OCI-LY7 (cell line): ENCODE measurements at regions not wholly inside any gene's neighbourhood (a gene's known extent, or its start where the extent isn't known, plus 50 kb on each side); places are given as distances from the start of the nearest gene placed in this dataset.

Experiments
- BruUV-seq: library from RNA; stranded (reverse); fragments of 400-500 nt; replicated peaks from 2 replicates; lab custom pipeline; 2021; lab: Mats Ljungman, UMichigan
- CTCF ChIA-PET: fragments of 300-600 bp; sonication (Branson Sonifier 250); formaldehyde crosslinking; loops from one replicate; lab custom pipeline; 2022; ENCODE audit warnings: antibody characterized with exemption; ENCODE audit not compliant: unreplicated experiment; lab: Charles Lee
- POLR2A ChIA-PET: fragments of 300-600 bp; sonication (Branson Sonifier 250); formaldehyde crosslinking; loops from one replicate; lab custom pipeline; 2022; ENCODE audit warnings: antibody characterized with exemption; lab: Charles Lee
- DNase-seq: peaks from one replicate; pipeline ENCODE4 v3.0.0-alpha.2; 2015; ENCODE audit warnings: low spot score
- H2AFZ ChIP-seq: fragments of 200-600 bp; sonication (generic), shearing (Covaris generic); 2 replicates; pipeline ENCODE4 v1.6.1; 2014; ENCODE audit warnings: mild to moderate bottlenecking, antibody characterized with exemption, low read length, moderate library complexity
- H3K27ac ChIP-seq: fragments of 200-600 bp; sonication (generic); 2 replicates; pipeline ENCODE4 v1.5.1; 2014; ENCODE audit warnings: mixed run types, low read depth, mild to moderate bottlenecking, moderate library complexity, low read length, inconsistent platforms; ENCODE audit not compliant: poor library complexity, severe bottlenecking
- H3K36me3 ChIP-seq: fragments of 200-600 bp; sonication (generic); 2 replicates; pipeline ENCODE4 v1.6.1; 2014; ENCODE audit warnings: mild to moderate bottlenecking, antibody characterized with exemption, low read length, moderate library complexity, mixed read lengths; ENCODE audit not compliant: insufficient read depth
- H3K4me1 ChIP-seq: fragments of 200-600 bp; sonication (generic); 2 replicates; pipeline ENCODE4 v1.5.1; 2014; ENCODE audit warnings: mild to moderate bottlenecking, low read length; ENCODE audit not compliant: insufficient read depth, poor library complexity, severe bottlenecking
- H3K4me2 ChIP-seq: fragments of 200-600 bp; sonication (generic); 2 replicates; pipeline ENCODE4 v1.6.1; 2014; ENCODE audit warnings: mild to moderate bottlenecking, low read length
- H3K4me3 ChIP-seq: fragments of 200-600 bp; sonication (generic); 2 replicates; pipeline ENCODE4 v1.5.1; 2014; ENCODE audit warnings: mild to moderate bottlenecking, low read depth, low read length; ENCODE audit not compliant: poor library complexity, severe bottlenecking
- H3K79me2 ChIP-seq: fragments of 200-600 bp; sonication (generic); 2 replicates; pipeline ENCODE4 v1.6.1; 2016; ENCODE audit warnings: low read depth, mild to moderate bottlenecking, low read length, moderate library complexity, mixed read lengths; ENCODE audit not compliant: insufficient read depth
- H3K9me2 ChIP-seq: fragments of 200-600 bp; sonication (generic); 2 replicates; pipeline ENCODE4 v1.6.1; 2016; ENCODE audit warnings: mild to moderate bottlenecking, low read length, mixed read lengths; ENCODE audit not compliant: insufficient read depth
- H3K9me3 ChIP-seq: fragments of 200-600 bp; sonication (generic); 2 replicates; pipeline ENCODE4 v1.6.1; 2014; ENCODE audit warnings: mild to moderate bottlenecking, mixed run types, low read length, mixed read lengths
- H4K20me1 ChIP-seq: fragments of 200-600 bp; sonication (generic); 2 replicates; pipeline ENCODE4 v1.6.1; 2014; ENCODE audit warnings: mild to moderate bottlenecking, antibody characterized with exemption, low read length, moderate library complexity, mixed read lengths; ENCODE audit not compliant: insufficient read depth
- CTCF ChIP-seq: fragments of 200-600 bp; sonication (generic); conservative IDR thresholded peaks from 2 replicates; pipeline ENCODE4 v1.5.1; 2014; ENCODE audit warnings: mild to moderate bottlenecking, antibody characterized with exemption, low read length, moderate library complexity, mixed read lengths
- EZH2phosphoT487 ChIP-seq: fragments of 200-600 bp; sonication (generic); IDR thresholded peaks from 2 replicates; pipeline ENCODE4 v1.6.1; 2018; ENCODE audit warnings: low read depth, borderline replicate concordance, mild to moderate bottlenecking, mixed run types, antibody characterized with exemption, low read length, moderate library complexity, mixed read lengths
- intact Hi-C: fragments of 100-400 bp; cut with micrococcal nuclease; formaldehyde crosslinking; loops from one replicate; pipeline ENCODE4 v1.10.0; 2022; ENCODE audit not compliant: unreplicated experiment

- no peak for DNase-seq
- H4K20me1 ChIP-seq = no peaks in the 10 kb centered on the region
- H3K4me3 ChIP-seq = no peak overlapping the region
- no peaks in the 10 kb centered on the region for H3K79me2 ChIP-seq
- POLR2A ChIA-PET = no interaction called here
- no peak overlapping the region for H2AFZ ChIP-seq
- CTCF ChIA-PET = no interaction called here
- no peak overlapping the region for H3K27ac ChIP-seq
- no peaks in the 10 kb centered on the region for H3K36me3 ChIP-seq
- BruUV-seq = no TSS peak
- TF ChIP-seq CTCF (no peak), EZH2phosphoT487 (no peak)
- H3K9me2 ChIP-seq = no peaks in the 10 kb centered on the region
- H3K4me2 ChIP-seq = no peak overlapping the region
- intact Hi-C loops = no loop called here
- H3K9me3 ChIP-seq = no peaks in the 10 kb centered on the region
- no peaks in the 10 kb centered on the region for H3K4me1 ChIP-seq
Measured at GRCh38 chr7:369476-370258, 79.7 kb downstream of the FOXL3 start.

DNA sequence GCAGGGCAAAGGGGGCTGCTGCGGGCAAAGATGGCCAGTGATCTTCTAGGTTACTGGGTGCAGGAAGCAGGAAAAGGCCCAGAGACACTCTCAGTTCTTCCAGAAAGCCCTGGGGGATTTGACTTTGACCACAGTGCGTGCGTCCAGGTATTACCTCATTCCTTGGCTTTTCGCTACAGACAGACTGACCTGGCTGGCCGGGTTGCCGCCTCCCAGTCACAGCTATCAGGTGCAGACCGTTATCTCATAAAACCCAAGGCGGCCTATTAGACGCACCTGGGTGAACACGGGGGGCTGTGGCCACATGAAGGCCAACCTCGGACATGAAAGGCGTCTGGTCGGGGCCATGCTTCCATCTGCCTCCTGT lies 80.3 kb downstream of the FOXL3 start:
- BruUV-seq = no TSS peak
- H3K36me3 ChIP-seq = no peaks in the 10 kb centered on the region
- no peak overlapping the region for H3K4me3 ChIP-seq
- TF ChIP-seq CTCF = no peak
- no peak for TF ChIP-seq EZH2phosphoT487
- no peak overlapping the region for H3K27ac ChIP-seq
- H3K4me2 ChIP-seq = no peak overlapping the region
- no peaks in the 10 kb centered on the region for H3K9me2 ChIP-seq
- ChIA-PET POLR2A (no interaction called here), CTCF (no interaction called here)
- H3K9me3 ChIP-seq = no peaks in the 10 kb centered on the region
- H2AFZ ChIP-seq = no peak overlapping the region
- no peaks in the 10 kb centered on the region for H3K79me2 ChIP-seq
- H3K4me1 ChIP-seq = no peaks in the 10 kb centered on the region
- intact Hi-C loops = no loop called here
- no peaks in the 10 kb centered on the region for H4K20me1 ChIP-seq
- no peak for DNase-seq

- Histone ChIP-seq H3K27ac (no peak overlapping the region), H3K9me3 (no peaks in the 10 kb centered on the region), H3K9me2 (no peaks in the 10 kb centered on the region), H3K79me2 (no peaks in the 10 kb centered on the region), H4K20me1 (no peaks in the 10 kb centered on the region), H3K4me1 (no peaks in the 10 kb centered on the region), H3K4me2 (no peak overlapping the region), H2AFZ (no peak overlapping the region), H3K36me3 (no peaks in the 10 kb centered on the region), H3K4me3 (no peak overlapping the region)
- POLR2A ChIA-PET = no interaction called here
- DNase-seq = no peak
- CTCF ChIA-PET = no interaction called here
- BruUV-seq = no TSS peak
- TF ChIP-seq EZH2phosphoT487 (no peak), CTCF (no peak)
- intact Hi-C loops = no loop called here
Measured at GRCh38 chr7:370775-371118, 80.8 kb downstream of the FOXL3 start.
